A673 (cell line): ENCODE measurements at regions not wholly inside any gene's neighbourhood (a gene's known extent, or its start where the extent isn't known, plus 50 kb on each side); places are given as distances from the start of the nearest gene placed in this dataset.
A peak's percentile ranks its signal among the peaks of the same experiment; 100 is the strongest.

Experiments used
- BruUV-seq: library from RNA; stranded (reverse); fragments of 400-500 nt; replicated peaks from 2 replicates; lab custom pipeline; 2021; lab: Mats Ljungman, UMichigan
- CTCF ChIA-PET: fragments of 300-600 bp; sonication (Branson Sonifier 250); formaldehyde crosslinking; loops from one replicate; lab custom pipeline; 2022; ENCODE audit warnings: antibody characterized with exemption; lab: Charles Lee
- POLR2A ChIA-PET: fragments of 300-600 bp; sonication (Branson Sonifier 250); formaldehyde crosslinking; loops from one replicate; lab custom pipeline; 2022; ENCODE audit warnings: antibody characterized with exemption; ENCODE audit not compliant: low non-redundant PET; lab: Charles Lee
- DNase-seq: peaks from one replicate; pipeline ENCODE4 v3.0.0-alpha.2; 2015; ENCODE audit warnings: low spot score
- H3K27ac ChIP-seq: fragments of 200-600 bp; sonication (generic); 2 replicates; pipeline ENCODE4 v1.5.1; 2016; ENCODE audit warnings: mixed run types, low read depth, mild to moderate bottlenecking, mixed read lengths, antibody characterized with exemption, low read length; ENCODE audit not compliant: poor library complexity, severe bottlenecking
- H3K27me3 ChIP-seq: fragments of 200-600 bp; sonication (generic); replicated peaks from 2 replicates; pipeline ENCODE4 v1.6.1; 2017; ENCODE audit warnings: mixed run types, low read depth, mild to moderate bottlenecking, mixed read lengths, antibody characterized with exemption, low read length; ENCODE audit not compliant: insufficient read depth, poor library complexity
- H3K36me3 ChIP-seq: fragments of 200-600 bp; sonication (generic); 2 replicates; pipeline ENCODE4 v1.6.1; 2016; ENCODE audit warnings: mixed run types, mild to moderate bottlenecking, mixed read lengths, antibody characterized with exemption, low read length; ENCODE audit not compliant: insufficient read depth, poor library complexity, severe bottlenecking
- H3K4me1 ChIP-seq: fragments of 200-600 bp; sonication (generic); 2 replicates; pipeline ENCODE4 v1.6.1; 2017; ENCODE audit warnings: mixed run types, mild to moderate bottlenecking, mixed read lengths, antibody characterized with exemption, low read length; ENCODE audit not compliant: insufficient read depth, poor library complexity, severe bottlenecking
- H3K4me3 ChIP-seq: fragments of 200-600 bp; sonication (generic); 2 replicates; pipeline ENCODE4 v1.5.1; 2016; ENCODE audit warnings: low read depth, mixed run types, mild to moderate bottlenecking, mixed read lengths, low read length; ENCODE audit not compliant: poor library complexity, severe bottlenecking
- H3K9me3 ChIP-seq: fragments of 200-600 bp; sonication (generic); 2 replicates; pipeline ENCODE4 v1.6.1; 2016; ENCODE audit warnings: mixed run types, low read depth, mild to moderate bottlenecking, mixed read lengths, antibody characterized with exemption, low read length; ENCODE audit not compliant: poor library complexity, severe bottlenecking
- CTCF ChIP-seq: fragments of 300-800, 200-600 bp; sonication (generic); conservative IDR thresholded peaks from 2 replicates; pipeline ENCODE4 v1.5.1; 2017; ENCODE audit warnings: low read depth, mild to moderate bottlenecking, antibody characterized with exemption, low read length, moderate library complexity, mixed read lengths
- EZH2 ChIP-seq: fragments of 200-600 bp; sonication (generic); IDR thresholded peaks from 2 replicates; pipeline ENCODE4 v1.6.1; 2017; ENCODE audit warnings: borderline replicate concordance, low read depth, mild to moderate bottlenecking, mixed read lengths, antibody characterized with exemption, low read length; ENCODE audit not compliant: poor library complexity, severe bottlenecking
- intact Hi-C: fragments of 100-400 bp; cut with micrococcal nuclease; formaldehyde crosslinking; loops from one replicate; pipeline ENCODE4 v1.10.0; 2022; ENCODE audit not compliant: unreplicated experiment

GRCh38 chr1:70811815-70812214, 235.8 kb downstream of the PTGER3 start:
- DNase-seq, result peak; percentile 86
- TF ChIP-seq EZH2, result no peak
- Histone ChIP-seq H3K9me3 (no peaks in the 10 kb centered on the region), H3K27me3 (no peaks in the 10 kb centered on the region), H3K4me1 (peaks cover 44% of the 10 kb centered on the region), H3K27ac (no peak overlapping the region), H3K4me3 (no peak overlapping the region), H3K36me3 (no peaks in the 10 kb centered on the region)
- intact Hi-C loops, result loop anchor here (10.0 kb wide), 1 partner anchor 1197 kb away; no protein-coding TSS in a partner anchor
- CTCF ChIA-PET, result interaction anchor here (0.6 kb wide), 1 partner anchor 225 kb away, joined by 6 read pairs; no protein-coding TSS in a partner anchor
- POLR2A ChIA-PET, result no interaction called here
- no TSS peak for BruUV-seq

GRCh38 chr1:70812442-70813109, 235.0 kb downstream of the PTGER3 start:
- POLR2A ChIA-PET, result no interaction called here
- intact Hi-C loops, result loop anchor here (10.0 kb wide), 1 partner anchor 1198 kb away; no protein-coding TSS in a partner anchor

GRCh38 chr1:70818401-70818800, 229.2 kb downstream of the PTGER3 start:
- Histone ChIP-seq H3K9me3 (no peaks in the 10 kb centered on the region), H3K36me3 (no peaks in the 10 kb centered on the region), H3K27ac (peak overlapping the region; percentile 18), H3K27me3 (no peaks in the 10 kb centered on the region), H3K4me1 (peaks cover 34% of the 10 kb centered on the region), H3K4me3 (no peak overlapping the region)
- DNase-seq, result peak; percentile 92
- POLR2A ChIA-PET, result no interaction called here
- TF ChIP-seq EZH2 (no peak), CTCF (no peak)
- intact Hi-C loops, result loop anchor here (2.0 to 10.0 kb wide), 4 partner anchors 81 to 1204 kb away; no protein-coding TSS in a partner anchor
- CTCF ChIA-PET, result interaction anchor here (0.7 kb wide), 1 partner anchor 69 kb away, joined by 3 read pairs; no protein-coding TSS in a partner anchor
- no TSS peak for BruUV-seq

More at GRCh38 chr1:70812442-70813109, 235.0 kb downstream of the PTGER3 start:
- Histone ChIP-seq H3K4me1 (peaks cover 44% of the 10 kb centered on the region), H3K9me3 (no peaks in the 10 kb centered on the region), H3K4me3 (no peak overlapping the region), H3K27ac (no peak overlapping the region), H3K27me3 (no peaks in the 10 kb centered on the region), H3K36me3 (no peaks in the 10 kb centered on the region)
- DNase-seq, result no peak
- CTCF ChIA-PET, result no interaction called here
- TF ChIP-seq CTCF (no peak), EZH2 (no peak)
- BruUV-seq, result no TSS peak
